GM12865 (cell line): ENCODE measurements at regions not wholly inside any gene's neighbourhood (a gene's known extent, or its start where the extent isn't known, plus 50 kb on each side); places are given as distances from the start of the nearest gene placed in this dataset.

Experiments
- DNase-seq: peaks from one replicate; pipeline ENCODE4 v3.0.0; 2010; ENCODE audit warnings: low read depth
- H3K4me3 ChIP-seq: 2 replicates; pipeline ENCODE4 v1.5.1; 2011; ENCODE audit warnings: mild to moderate bottlenecking, low read depth, low read length, control low read depth
- CTCF ChIP-seq: IDR thresholded peaks from 2 replicates; pipeline ENCODE4 v1.5.1; 2011; ENCODE audit warnings: low read length, control low read depth, low read depth, inconsistent platforms; ENCODE audit not compliant: insufficient read depth; ENCODE audit errors: missing control alignments

GRCh38 chr9:81456431-81457006, 232.8 kb downstream of the TLE1 start:
- H3K4me3 ChIP-seq, result no peak overlapping the region
- no peak for TF ChIP-seq CTCF
- no peak for DNase-seq

GRCh38 chr9:81455462-81456219, 233.7 kb downstream of the TLE1 start:
- no peak overlapping the region for H3K4me3 ChIP-seq
- TF ChIP-seq CTCF, result no peak
- DNase-seq, result no peak

DNA sequence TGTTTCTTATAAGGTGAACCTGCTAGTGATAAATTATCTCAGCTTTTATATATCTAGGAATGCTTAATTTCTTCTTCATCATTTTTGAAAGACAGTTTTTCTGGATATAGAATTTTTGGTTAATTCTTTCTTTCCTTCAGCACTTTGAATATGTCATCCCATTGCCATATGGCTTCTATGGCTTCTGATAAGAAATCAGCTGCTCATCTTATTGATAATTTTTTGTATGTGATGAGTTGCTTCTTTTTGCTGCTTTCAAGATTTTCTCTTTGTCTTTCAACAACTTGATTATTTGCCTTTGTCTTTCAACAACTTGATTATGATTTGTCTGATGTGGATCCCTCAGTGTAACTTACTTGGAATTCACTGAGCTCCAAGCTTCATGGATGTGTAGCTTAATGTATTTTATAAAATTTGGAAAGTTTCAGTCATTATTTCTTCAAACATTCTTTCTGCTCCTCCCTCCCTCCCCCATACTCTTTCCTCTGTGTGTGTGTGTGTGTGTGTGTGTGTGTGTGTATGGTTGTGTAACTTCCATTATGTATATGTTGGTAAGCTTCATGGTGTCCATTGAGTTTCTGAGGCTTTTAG, 243.9 kb downstream of the TLE1 start:
- H3K4me3 ChIP-seq, result no peak overlapping the region
- no peak for TF ChIP-seq CTCF
- no peak for DNase-seq

GRCh38 chr9:81431641-81432040, 257.7 kb downstream of the TLE1 start:
- no peak overlapping the region for H3K4me3 ChIP-seq
- TF ChIP-seq CTCF, result no peak
- DNase-seq, result no peak

- no peak for DNase-seq
- no peak for TF ChIP-seq CTCF
- no peak overlapping the region for H3K4me3 ChIP-seq
Measured at GRCh38 chr9:81430727-81431126, 258.6 kb downstream of the TLE1 start.

GRCh38 chr9:81427870-81428269, 261.5 kb downstream of the TLE1 start:
- TF ChIP-seq CTCF, result no peak
- DNase-seq, result no peak

More at GRCh38 chr9:81427870-81428269, 261.5 kb downstream of the TLE1 start:
- H3K4me3 ChIP-seq, result no peak overlapping the region
